KG1 (cell line): ENCODE measurements at regions not wholly inside any gene's neighbourhood (a gene's known extent, or its start where the extent isn't known, plus 50 kb on each side); places are given as distances from the start of the nearest gene placed in this dataset.
A peak's percentile ranks its signal among the peaks of the same experiment; 100 is the strongest.

Experiments used
- DNase-seq: peaks from one replicate; lab custom pipeline; 2025; lab: John Stamatoyannopoulos, UW

DNA sequence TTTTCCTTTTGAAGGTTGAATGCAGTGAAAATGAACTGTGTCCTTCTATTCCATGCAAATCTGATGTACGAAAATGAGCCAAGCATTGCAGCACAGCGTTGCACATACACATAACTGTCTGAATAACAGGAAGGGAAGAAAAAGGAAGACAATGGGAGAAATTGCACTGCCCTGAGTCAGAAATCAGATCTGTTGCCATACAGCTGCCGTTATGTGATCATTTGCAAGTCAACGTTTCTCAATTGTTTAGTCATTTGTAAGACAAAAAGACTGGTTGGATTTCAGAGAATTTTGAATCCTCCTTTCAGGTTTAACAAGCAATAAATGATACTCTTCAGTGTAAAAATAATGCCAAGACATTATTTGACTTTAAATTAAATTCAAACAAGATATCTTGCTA lies 284.1 kb downstream of the DSEL start:
- DNase-seq: no peak

DNA sequence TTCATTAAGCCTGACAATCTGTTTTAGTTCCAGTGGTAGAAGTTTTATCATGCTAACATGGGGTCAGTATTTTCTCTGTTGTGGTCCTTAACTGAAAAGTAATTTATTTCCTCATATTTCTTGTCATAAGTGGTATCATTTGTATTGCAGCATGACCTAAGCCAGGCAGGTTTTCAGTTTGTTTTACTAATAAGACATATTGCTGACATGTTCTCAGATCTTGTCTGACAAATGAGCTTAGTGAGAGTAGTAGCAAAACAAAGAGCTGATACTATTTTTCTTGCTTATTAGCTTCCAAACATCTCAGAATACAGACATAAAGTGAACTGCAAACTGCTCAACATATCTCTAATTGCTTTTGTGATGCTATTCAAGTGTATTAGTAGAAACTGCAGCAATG lies 293.6 kb downstream of the DSEL start:
- DNase-seq: no peak

DNA sequence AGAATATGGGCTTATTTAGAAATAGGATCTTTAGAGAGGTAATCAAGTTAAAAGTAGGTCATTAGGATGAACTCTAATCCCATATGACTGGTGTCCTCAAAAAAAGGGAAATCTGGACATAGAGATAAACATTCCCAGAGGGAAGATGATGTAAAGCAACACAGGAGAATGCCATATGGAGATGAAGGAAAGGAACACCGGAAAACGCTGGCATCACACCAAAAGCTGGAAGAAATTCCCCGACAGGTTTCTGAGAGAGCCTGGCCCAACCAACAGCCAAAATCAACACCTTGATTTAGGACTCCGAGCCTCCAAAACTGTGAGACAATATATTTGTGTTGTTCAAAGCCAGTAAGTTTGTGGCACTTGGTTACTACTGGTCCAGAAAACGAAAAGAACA lies 296.7 kb downstream of the DSEL start:
- no peak for DNase-seq

DNA sequence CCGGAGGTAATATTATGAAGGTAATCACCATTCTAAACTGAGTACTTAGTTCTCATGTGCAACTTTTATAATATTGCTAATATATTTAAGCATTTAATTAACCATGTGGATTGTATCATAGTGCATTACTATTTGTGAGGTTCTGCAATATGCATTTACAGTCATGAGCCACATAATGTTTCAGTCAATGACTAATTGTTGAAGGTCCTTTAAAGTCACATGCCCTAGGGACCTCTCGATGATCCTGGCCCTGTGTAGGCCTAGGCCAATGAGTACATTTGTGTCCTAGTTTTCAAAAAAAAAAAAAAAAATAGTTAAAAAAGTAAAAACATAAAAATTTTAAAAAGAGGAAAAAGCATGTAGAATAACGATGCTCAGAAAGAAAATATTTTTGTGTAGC lies 298.0 kb downstream of the DSEL start:
- DNase-seq: no peak

DNA sequence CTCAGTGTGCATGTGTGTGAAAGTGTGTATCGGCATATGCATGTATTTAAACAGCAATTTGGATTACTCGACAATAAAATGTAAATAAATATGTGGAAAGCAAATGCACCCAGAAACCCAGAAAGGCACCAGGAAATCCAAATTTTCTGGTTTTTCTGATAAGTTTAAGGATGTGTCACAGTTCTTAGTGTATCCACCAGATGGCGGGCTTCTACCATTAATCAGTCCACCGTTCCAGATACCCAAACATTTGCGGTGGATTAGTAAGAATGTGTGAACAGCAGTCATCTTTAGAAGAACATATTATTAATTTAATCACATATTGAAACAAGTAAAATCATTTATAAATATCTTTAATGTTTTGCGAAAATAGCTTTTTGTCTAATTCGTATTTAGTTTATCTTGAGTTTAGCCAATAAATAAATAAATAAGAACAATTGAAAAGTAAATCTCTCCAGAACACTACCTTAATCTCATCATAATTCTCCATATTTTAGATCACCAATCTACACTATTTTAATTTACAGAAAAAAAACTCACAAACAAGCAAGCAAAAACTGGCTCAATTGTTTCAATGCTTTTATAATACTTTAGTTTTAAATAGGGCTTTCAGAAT lies 298.9 kb downstream of the DSEL start:
- peak; percentile 7 for DNase-seq

DNA sequence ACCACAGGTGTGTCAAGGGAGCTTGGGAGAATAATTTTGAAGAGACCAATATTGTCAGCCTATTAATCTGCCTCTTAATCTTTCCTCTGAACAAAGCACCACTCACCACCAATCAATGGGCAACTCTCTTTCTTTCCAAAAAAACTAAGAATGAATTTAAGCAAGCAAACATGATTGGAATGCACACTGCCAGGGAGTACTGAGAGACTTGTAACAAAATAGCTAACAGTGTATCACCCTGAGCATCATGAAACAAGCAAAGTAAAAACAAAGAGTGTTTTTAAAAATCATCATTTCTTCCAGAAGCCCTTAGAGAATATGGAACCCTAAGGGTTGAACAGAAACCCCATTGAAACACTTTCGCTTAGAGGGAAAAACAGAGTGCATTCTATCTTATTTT lies 299.7 kb downstream of the DSEL start:
- DNase-seq: no peak

DNA sequence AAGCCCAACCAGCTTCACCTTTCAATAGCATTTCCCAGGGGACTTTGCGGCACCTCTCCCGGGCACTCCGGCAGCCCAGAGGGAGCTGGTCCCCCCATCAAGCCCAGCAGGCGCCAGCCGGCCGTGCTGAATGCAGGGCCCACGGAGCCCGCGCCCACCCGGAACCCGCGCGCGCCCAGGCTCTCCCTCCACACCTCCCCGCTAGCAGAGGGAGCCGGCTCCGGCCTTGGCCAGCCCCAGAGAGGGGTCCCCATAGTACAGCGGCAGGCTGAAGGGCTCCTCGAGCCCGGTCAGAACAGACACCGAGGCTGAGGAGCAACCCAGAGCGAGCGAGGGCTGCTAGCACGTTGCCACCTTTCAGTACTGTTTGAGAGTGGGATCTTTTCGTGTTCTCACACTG lies 300.8 kb downstream of the DSEL start:
- DNase-seq: no peak

DNA sequence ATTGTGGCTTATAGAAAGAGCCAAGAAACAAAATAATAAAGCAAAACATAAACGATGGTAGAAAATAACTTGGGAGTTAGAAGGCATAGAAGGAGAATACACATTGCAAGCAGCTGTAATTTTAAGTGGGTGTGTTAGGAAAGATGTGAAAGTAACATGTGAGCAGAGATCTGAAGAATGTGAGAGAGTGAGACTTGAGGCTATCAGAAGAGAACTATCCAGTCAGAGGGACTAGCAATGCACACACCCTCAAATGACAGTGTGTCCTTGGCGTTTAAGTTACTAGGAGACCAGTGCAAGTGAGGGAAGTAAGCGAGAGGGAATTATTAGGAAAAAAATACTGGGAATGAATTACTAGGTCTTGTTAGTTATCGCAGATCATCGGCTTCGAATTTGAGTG lies 304.9 kb downstream of the DSEL start:
- no peak for DNase-seq

DNA sequence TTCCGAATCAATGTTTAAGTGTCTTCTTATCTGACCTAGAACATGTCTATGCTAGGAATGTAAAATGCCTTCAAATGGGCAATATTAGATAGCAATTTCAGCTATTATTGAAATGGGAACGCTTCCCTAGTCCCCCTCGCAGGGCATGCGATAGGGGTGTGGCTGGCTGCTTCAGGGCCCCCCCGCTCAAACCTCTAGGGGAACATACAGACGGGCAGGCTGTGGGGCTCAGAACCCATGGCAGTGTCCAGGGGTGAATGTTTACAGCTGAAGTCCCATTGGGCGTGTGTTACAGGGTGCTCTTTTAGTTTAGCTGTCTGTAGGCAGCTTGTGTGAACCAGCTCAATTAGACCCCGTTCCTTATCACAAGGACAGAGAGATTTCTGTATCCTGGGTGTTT lies 315.9 kb downstream of the DSEL start:
- DNase-seq: no peak

DNA sequence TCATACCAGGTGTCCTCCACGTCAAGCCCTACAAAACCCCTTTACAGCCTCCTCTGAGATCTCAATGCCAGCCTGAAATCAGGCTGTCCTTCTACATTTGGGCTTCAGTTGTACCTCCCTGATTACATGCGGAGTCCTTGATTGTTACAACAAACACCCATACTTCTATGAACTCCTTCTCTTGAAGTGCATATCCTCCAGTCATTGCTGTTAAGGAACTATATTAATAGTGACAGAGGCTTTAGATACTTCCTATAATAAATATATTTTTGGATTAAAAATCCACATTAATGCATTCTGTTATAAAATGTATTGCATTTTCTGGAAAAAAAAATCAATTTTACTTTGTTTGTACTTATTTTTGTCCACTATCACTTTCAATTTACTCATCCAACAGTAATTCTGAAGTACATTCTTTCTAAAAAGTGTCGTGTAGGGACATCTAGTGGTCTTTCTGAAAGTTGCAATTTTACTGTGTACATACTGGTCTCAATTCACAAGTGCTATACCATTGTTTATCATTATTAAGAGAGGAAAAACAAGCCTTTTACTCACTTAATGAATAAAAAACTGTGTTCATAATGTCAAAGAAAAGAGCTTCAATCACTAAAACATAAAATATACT lies 316.4 kb downstream of the DSEL start:
- DNase-seq: peak; percentile 33

DNA sequence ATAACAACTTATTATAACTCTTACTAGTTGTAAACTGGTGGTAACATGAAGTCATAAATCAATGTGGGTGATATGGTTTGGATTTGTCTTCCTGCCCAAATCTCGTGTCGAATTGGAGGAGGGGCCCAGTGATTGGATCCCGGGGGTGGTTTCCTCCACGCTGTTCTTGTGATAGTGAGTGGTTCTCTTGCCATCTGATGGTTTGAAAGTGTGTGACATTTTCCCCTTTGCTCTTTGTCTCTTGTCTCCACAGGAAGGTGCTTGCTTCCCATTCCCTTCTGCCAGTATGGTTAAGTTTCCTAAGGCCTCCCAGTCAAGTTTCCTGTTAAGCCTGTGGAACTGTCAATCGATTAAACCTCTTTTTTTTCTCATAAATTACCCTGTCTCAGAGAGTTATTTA lies 321.6 kb downstream of the DSEL start:
- DNase-seq: no peak

DNA sequence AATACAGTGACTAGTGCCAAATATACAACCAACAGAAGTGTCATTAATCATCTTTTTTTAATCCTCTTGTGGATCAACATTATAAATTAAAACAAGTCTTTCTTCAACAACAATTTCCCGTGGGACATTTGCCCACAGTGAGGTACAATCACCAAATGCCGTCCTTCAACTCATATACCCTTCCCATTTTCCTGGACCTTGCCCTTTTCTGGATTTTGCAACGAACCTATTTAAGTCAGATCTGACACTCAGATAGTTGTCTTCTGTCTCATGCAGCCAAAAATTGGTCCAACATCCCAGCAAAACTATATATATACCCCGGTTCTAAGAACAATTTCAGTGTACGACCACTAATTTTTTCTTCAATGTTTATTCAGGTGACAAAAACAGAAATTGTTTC lies 324.0 kb downstream of the DSEL start:
- no peak for DNase-seq

DNA sequence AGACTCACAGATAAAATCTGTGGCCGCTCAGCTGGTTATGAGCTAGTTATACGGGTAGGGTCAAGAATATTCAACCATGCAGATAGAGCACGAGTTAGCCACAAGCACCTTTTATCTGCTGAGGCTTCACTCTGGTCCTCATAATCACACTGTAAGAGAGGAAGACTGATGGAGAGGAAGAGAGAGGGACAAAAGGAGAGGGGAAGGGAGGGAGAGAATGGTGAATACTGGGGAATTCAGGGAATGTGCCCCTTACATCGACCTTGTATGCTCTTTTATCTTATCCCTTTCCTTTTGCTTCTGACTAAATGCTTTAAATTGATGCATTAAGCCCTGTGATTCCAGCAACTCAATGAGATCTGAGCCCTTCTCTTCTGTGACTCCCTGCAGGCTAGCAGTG lies 333.1 kb downstream of the DSEL start:
- DNase-seq: no peak

DNA sequence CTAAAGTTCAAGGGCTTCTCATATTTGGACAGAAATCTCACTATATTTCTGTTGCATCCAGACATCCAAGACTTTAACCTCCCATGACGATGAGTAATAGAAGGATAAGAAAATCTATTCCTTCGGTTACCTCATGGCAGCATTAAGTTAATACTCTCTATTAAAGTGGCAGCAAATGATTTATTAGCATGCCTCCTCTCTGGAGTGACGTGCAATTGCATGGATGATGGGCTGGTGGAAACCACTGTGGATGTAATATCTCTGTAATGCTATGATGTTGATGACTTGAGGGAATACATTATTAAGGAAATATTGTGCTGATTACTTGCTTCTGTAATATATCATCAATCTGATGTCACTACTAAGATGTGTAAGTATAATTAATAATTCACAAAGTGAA lies 336.8 kb downstream of the DSEL start:
- no peak for DNase-seq

DNA sequence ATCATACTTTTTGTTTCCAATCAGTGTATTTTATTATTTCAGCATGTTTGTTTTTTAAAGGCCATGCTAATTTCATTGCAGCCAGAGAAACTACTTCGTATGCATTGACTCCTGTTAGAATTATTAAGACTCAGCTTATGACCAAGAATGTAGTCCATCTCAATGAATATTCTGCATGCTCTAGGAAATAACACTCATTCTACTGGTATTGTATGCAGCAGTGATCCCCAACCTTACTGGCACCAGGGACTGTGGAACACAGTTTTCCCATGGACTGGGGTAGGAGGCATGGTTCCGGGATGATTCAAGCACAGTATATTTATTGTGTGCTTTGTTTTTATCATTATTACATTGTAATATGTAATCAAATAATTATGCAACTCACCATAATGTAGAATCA lies 356.9 kb downstream of the DSEL start:
- no peak for DNase-seq

DNA sequence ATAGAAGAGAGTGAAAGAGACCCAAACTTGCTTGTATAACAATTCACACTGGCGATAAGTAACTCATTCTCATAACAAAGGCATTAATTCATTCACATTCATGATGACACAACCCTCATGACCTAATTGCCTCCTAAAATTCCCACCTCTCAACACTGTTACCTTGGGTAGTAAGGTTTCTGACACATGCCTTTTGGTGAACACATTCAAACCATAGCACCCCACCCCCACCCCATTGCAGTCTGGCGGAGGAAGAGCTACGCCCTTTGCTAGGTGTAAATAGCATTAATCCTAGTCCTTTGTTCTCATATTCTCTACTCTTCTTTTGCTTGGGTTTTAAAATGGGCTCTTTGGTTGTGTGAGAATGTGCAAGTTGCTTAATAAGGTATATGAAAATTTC lies 361.5 kb downstream of the DSEL start:
- no peak for DNase-seq

DNA sequence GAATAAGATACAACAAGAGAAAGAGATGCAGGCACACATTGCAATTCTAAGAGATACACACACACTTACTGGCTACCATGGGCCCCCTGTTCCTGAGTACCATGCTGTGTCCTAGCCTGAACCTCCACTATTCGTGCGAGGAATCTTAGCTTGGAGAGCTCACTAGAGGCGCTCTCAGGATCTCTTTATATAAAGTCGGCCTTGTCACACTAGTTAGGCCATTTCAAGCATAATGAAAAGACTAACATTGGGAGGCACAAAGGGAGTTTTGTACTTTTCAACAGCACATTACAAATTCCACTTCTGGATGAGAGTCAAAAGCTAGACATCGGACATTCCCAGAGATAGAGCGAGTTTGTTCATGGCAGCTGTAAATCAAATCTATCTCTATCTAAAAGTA lies 365.2 kb downstream of the DSEL start:
- no peak for DNase-seq

DNA sequence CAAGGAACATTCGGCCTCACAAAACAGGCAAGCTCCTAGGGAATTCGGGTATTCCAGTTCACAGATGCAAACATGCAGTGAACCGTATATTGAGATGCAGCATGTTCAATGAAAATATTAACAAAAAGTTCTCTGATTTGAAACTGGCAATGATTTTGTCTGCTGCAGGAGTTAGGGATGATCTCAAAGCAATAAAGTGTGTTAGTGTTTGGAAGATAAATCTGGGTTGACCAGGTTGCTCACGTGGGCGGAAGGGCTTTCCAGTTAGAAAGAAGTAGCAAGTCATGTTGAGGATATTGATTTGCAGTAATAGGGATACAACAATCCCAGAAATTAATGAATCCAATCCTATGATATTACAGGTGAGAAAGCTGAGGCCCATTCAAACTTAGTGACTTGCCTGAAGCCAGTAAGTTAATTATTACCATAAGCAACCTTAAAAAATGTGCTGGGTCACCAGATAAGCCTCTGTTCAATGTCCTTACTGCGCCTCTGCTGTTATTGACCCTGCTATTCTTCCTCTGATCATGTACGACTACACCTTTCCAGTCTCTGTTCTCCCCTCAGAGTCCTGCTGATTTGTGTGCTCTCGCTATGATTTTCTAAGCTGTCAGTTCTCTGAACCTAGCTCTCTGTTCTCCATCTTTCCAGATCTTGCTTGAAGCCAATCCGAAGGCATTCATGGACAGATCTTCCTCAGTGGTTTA lies 370.8 kb downstream of the DSEL start:
- no peak for DNase-seq

DNA sequence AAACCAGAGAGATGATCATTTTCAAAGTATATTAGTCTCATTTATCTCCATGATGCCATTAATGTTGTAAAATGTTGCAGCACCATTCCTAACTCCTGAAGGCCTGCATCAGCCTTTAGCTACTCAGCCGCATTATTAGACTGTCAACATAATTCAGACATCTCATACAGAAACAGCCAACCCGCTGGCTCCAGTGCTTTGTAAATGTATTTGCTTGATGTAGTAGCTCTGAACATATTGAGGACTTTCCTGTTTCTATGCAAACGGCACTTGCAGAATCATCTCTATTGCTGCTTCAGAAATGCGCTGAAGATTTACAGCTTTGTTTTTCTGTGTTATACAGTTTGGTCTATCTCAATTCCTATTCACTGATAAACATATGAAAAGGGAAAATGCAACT lies 372.2 kb downstream of the DSEL start:
- DNase-seq: no peak

DNA sequence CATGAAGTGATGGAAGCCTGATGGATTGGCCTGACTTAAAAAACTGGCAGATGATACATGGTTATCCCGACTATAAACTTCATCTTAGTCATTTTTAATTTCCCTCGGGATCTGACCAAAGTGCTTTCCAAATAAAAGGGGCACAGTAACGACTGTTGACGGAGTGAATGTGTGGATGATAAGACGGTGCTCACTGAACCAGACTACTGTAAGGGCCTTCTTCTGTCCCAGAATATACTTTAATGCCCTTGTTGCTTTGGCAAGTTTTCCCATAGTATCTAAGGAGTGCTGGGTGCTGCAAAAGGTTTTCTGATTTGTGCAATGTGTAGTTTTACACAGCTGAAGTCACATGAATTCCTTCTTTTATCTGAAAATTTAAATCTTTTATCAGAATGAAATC lies 373.5 kb downstream of the DSEL start:
- DNase-seq: no peak

DNA sequence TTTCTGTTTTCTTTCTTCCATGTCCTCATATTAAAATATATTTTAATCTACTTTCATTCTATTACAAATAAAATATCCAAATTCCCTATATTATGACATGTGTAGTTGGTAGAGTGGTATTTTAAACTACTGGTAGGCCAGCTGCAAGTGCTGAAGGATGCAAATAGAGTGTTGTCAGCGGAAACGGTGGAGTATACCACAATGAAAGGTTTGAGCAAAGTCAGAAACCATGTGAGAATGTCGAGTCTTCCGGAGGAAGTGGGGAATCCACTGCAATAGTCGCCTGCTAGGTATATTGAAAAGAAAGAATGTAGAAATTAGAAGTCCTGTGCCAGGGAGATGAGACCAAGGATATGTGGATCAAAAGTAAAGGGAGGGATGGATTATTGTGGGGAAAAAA lies 373.9 kb downstream of the DSEL start:
- DNase-seq: no peak

DNA sequence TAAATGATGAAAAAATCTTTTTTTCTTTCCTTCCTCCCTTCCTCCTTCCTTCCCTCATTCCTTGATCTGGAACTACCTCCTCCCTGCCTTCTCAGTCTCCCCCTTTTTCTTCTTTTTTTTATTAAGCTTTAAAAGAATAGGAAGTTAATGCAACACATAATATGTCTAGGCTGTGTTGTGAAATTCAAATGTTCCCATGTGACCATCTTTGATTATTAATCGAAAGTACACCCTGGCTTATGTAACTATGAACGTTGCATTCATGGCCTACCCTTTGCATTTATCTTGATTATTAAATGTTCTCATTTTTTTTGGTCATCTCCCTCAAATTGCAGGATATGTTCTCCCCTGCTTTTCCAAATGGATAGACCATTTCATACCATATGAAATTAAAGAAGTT lies 376.0 kb downstream of the DSEL start:
- DNase-seq: no peak

DNA sequence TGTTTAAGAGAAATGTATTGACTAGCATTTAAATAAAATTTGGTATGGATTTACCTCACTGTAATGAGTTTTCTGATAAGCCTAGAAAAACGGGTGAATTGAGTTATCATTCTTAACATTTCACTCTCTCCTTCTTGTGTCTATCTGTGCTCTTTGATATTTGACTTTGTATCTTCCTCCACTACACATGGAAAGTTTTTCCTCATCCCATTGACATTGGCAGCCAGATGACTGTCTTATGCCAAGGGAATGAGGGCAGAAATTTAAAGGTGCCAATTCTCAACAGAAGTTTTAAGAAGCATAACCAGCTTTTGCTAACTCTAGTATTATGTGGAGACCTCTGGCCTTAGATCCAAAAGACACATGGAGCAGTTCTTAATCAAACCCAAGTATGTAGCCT lies 376.6 kb downstream of the DSEL start:
- no peak for DNase-seq

DNA sequence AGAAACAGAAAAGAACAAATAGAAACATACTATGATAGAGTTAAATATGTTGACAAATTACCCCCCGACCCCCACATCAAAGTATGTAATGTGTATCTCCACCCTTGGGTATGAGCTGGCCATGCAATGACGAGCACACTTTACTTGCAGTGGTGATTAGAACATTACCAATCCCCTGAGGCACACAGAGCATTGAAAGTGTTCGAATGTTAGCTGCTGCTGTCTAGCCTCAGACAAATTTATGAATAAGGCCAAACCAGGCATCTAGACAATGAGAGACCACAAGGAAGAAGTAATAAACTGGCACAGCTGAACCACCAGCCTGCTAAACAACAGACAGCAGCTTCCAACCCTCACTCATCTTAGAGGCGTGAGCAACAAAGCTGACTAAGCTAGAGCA lies 380.5 kb downstream of the DSEL start:
- no peak for DNase-seq
